HG03460 (cell line): ENCODE measurements at regions not wholly inside any gene's neighbourhood (a gene's known extent, or its start where the extent isn't known, plus 50 kb on each side); places are given as distances from the start of the nearest gene placed in this dataset.

ENCODE experiments used
- ATAC-seq: cut with Tn5 transposase; IDR thresholded peaks from one replicate; pipeline ENCODE4 v1.9.1; 2021; ENCODE audit not compliant: unreplicated experiment

DNA sequence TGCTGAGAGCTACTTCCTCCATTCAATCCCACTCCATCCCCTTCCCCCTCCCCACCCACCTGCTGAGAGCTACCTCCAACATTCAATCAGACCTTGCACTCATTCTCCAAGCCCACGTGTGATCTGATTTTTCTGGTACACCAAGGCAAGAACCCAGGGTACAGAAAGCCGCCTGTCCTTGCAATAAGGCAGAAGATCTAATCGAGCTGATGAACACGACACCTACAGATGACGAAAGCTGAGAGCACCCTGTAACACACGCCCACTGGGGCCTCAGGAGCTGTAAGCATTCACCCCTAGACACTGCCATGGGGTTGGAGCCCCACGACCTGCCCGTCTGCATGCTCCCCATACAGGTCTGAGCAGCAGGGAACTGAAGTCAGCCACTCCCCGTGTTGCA lies 58.3 kb downstream of the TRIML1 start:
- no peak for ATAC-seq

DNA sequence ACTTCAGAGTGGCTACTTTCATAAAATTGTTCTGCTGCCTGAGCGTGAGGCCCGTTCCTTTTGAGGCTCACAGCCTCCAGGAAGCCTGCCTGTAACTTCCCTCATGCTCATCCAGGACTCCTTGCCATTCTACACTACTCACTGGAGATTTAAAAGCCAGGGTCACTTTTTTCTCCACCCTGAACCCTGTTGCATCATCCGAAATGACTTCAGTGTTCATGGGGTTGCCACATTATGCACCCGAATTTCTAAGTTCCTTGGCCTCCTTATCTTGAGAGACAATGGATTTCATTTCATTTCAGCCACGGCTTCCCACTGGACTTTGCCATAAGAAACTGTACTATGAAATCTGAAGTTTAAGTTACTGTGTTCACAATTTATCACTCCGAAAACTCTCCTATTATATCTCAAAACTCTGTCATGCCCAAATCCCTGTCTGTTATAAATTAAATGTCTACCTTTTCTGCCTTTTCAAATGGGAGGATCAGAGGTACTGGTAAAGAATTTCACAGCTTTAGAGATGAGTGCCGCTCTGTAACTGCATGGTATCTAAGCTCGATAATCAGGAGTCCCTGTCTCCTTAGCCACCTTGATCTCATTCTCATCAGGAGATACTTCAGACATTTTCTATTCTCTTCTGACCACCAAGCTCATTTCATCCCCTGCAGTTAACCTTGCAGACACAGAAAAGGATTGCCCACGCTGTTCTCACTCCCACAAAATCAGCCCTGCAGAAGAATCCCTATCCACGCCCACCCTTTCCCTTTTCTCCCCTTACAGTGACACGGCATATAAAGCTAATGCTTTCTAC lies 59.9 kb downstream of the TRIML1 start:
- ATAC-seq: no peak

GRCh38 chr4:188201851-188202250 lies 62.6 kb downstream of the TRIML1 start:
- no peak for ATAC-seq

DNA sequence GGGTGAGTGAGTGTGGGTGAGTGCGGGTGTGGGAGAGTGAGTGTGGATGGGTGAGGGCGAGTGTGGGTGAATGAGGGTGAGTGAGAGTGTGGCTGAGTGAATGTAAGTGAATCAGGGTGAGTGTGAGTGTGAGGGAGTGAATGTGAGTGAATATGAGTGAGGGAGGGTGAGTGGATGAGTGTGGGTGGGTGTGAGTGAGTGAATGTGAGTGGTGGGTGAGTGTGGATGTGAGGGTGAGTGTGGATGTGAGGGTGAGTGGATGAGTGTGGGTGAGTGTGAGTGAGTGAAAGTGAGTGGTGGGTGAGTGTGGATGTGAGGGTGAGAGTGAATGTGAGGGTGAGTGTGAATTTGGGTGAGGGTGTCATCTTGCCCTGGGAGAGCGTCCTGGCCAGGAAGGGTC lies 67.5 kb downstream of the TRIML1 start:
- no peak for ATAC-seq

GRCh38 chr4:188214861-188215260 lies 75.6 kb downstream of the TRIML1 start:
- no peak for ATAC-seq

GRCh38 chr4:188218392-188218791 lies 79.2 kb downstream of the TRIML1 start:
- ATAC-seq: no peak

GRCh38 chr4:188220006-188220405 lies 80.8 kb downstream of the TRIML1 start:
- ATAC-seq: no peak

- ATAC-seq: no peak
Measured at GRCh38 chr4:188221090-188221489, 81.8 kb downstream of the TRIML1 start.

DNA sequence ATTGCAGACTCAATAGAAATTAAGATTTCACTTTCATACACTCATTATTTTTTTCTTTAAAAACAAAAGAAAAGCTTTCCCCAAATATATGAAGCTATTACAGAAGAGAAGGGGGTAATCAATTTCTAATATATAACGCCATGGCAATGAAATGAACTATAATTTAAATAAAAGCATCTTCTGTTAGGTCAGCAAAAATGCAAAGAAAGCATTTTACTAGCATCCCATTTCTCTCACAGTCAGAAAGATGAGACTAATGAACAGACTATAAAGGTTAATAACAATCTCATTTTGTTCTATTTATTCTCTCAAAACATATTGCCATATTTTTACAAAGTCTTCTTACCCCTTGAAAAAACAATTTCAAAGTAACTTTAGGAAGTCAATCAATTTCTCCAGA lies 89.0 kb downstream of the TRIML1 start:
- ATAC-seq: no peak

DNA sequence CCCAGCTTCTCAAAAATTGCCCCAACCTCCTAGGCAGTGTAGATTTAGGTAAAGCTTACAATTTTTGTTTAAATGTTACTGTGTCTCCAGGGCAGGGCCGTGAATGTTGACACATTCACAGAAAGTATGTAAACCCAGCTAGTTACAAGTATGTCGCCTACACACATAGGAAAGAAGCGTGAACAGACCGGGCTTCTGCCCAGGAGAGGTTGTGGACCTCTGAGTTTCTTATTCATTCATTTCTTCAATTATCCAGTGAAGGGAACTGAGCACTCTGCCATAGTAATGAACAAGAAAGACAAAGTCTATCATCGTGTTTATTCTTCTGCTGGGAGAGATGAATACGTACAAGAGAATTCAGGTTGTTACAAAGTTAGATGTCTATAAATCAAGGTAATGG lies 93.2 kb downstream of the TRIML1 start:
- ATAC-seq: no peak

DNA sequence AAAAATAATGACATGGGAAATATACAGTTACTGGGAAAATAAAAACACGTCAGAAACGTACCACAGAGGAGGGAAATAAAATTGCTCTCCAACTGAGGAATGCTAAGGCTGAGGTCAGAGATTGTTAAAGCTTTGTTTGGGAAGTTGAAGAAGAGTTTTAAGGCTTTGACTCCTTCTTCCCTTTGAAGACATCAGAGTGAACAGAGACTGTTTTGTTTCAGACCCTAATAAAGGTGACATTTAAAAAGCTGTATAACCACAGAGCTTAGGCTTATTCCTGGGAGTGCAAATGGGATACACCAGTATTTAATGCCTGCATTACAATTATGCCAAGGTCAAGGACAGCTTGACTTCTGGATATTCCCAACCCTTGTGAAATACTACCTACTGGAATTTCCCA lies 102.8 kb downstream of the TRIML1 start:
- no peak for ATAC-seq

DNA sequence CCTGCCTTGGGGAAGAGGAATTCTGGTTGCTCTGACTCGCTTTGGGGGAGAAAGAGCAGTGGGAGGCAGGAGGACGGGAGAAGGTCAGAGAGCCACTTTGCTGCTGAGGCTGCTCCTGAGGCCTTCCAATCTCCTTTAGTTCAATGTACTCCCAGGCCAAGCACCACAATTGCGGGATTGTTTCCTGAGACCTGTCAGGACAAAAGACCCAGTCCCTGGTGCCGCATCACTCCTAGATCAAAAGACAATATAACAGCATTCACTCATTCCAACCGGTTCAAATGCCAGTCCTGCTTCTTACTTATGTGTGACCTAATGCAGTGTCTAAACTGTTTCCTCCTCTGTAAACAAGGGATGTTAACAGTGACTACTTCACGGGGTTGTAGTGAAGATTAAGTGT lies 106.4 kb downstream of the TRIML1 start:
- no peak for ATAC-seq

DNA sequence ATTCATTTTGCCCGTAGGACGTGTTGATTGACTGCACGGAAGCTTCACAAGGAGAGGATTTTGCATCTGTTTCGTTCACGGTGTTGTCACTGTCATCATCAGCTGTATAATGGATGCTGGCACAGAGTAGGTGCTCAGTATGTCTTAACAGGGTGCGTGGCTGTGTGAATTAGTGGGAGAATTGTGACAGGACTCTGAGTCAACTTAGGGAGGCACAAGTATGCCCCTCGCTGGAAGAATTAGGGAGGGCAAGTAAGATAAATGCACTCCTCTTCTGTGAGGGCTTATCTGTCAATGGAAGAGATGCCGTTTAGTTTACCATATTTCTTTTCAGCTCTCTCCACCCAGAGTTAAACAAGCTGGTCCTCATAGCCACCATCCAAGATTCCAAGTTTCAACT lies 107.2 kb downstream of the TRIML1 start:
- ATAC-seq: no peak

- ATAC-seq: no peak
Measured at GRCh38 chr4:188254211-188254610, 115.0 kb downstream of the TRIML1 start.

- no peak for ATAC-seq
Measured at GRCh38 chr4:188262464-188262863, 123.2 kb downstream of the TRIML1 start.

DNA sequence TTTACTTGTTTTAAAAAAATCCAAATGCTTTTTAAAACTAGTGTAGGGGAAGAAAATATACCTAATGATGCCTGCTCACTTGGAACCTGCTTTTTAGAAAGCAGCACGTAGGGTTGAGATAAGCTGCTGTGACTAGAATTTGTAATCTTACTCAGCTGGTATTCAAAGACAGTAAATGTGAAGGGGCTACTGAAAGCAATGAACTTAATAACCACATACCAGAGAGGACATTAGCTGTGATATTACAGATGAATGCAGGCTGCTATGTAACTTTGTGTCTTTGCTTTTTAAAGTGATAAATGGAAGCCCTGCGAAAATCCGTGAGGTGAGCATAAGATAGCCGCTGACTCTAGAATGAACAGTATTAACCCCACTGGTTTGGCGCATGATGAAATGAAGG lies 124.1 kb downstream of the TRIML1 start:
- no peak for ATAC-seq

DNA sequence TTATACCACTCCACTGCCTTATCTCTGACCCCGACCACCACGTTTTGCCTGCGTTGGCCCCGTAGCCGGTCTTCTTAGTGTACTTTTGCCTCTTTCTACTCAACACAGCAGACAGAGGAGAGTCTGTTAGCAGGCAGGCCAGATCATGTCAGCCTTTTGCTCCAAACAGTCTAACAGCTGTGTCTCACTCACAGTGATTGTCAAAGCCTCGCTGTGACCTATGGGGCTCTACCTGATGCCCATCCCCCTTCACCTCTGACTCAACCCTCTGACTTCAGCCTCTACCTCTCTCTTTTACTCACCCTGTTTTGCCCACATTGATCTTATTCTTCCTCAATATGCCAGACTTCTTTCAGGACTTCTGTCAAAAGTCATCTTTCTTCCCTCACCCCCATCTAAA lies 127.1 kb downstream of the TRIML1 start:
- no peak for ATAC-seq

GRCh38 chr4:188268131-188268908 lies 129.1 kb downstream of the TRIML1 start:
- ATAC-seq: no peak

DNA sequence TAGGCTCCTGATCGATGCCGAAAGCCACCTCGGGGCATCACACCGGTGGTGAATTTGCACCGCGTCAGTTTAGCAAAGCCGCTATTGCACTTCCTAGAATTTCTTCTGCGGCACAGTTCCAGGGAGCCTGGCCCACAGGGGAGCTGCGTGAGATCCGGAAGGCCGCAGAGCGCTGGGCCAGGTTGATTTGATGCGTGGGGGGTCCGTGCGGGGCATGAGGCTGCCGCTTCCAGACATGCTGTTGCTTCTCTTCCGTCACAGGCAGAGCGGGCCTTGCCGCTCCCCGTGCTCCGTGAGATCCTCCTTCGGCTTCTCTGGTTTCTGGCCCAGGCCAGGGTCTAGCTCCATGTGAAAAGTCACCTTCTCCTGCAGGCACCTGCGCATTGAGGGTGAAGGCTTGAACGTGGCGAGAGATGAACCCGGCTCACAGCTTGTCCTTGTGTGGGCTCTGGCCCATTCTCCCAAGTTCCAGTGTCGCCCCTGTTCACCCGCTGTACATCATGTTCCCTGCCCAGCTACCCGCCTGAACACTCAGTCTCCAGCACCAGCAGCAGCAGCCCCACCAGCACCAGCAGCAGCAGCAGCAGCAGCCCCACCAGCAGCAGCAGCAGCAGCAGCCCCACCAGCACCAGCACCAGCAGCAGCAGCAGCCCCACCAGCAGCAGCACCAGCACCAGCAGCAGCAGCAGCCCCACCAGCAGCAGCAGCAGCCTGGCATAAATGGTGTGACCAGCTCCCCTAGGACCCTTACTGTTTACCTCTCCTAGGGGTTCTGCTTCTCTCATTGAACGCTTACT lies 131.2 kb downstream of the TRIML1 start:
- ATAC-seq: no peak

DNA sequence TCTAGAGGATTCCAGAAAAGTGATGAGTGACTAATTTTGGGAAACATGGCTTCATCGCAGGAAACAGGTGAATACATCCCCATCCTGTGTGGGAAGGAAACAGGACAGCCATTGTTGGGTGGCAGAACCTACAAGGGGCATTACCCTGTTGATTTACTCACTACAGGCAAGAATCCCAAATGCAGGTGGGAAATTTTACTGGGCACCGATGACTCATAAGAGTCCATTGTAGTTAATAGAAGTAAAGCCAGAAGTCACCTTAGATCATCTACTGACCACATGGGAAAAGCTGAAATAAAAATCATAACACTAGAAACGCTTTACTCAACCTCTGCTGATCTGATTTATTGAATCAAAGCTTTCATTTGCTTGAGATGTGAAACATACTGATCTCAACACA lies 136.4 kb downstream of the TRIML1 start:
- ATAC-seq: no peak

DNA sequence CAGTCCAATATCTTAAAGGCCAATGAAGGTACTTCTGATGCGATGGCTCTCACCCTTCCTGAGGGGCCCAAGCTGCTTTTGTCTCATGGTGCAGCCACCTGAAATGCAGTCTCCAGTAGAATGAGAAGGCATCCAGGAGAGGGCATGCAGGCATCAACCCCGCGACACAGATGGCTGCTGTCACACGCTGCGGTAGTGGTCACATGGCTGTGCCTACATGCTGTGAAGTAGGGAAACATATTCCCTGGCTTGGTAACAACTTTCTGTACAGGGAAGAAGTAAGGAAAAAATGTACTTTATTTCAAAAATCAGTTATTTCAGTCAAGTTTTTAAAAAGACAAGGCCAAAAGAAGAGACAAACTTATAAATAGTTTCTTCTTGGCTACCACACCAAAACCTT lies 139.9 kb downstream of the TRIML1 start:
- ATAC-seq: no peak
